HG03095 (cell line): ENCODE measurements at regions not wholly inside any gene's neighbourhood (a gene's known extent, or its start where the extent isn't known, plus 50 kb on each side); places are given as distances from the start of the nearest gene placed in this dataset.

Experiments
- ATAC-seq: cut with Tn5 transposase; IDR thresholded peaks from one replicate; pipeline ENCODE4 v1.9.1; 2021; ENCODE audit warnings: moderate library complexity; ENCODE audit not compliant: unreplicated experiment

- ATAC-seq: no peak
These were observed 210.1 kb upstream of the TNRC6C start for GRCh38 chr17:77748436-77748835.

GRCh38 chr17:77749321-77749751 is 209.2 kb upstream of the TNRC6C start:
- ATAC-seq: no peak

DNA sequence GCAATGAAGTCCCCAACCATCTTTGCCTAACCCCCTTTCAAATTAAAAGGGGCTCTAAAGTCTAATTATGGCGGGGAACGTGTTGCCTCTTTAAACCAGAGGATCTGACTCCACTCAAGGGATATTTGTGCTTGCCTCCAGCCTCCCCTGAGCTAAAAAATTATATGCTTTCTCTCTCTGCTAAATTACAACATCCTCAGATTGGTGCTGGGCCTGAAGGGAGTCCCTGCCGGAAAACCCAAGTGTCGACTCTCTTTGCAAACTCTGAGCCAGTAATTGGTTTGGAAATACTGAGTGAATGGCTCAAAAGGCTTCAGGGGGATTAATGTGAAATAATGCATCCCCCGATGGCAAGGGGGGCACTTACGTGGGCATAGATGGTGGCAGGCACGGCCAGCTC is 208.5 kb upstream of the TNRC6C start:
- no peak for ATAC-seq

DNA sequence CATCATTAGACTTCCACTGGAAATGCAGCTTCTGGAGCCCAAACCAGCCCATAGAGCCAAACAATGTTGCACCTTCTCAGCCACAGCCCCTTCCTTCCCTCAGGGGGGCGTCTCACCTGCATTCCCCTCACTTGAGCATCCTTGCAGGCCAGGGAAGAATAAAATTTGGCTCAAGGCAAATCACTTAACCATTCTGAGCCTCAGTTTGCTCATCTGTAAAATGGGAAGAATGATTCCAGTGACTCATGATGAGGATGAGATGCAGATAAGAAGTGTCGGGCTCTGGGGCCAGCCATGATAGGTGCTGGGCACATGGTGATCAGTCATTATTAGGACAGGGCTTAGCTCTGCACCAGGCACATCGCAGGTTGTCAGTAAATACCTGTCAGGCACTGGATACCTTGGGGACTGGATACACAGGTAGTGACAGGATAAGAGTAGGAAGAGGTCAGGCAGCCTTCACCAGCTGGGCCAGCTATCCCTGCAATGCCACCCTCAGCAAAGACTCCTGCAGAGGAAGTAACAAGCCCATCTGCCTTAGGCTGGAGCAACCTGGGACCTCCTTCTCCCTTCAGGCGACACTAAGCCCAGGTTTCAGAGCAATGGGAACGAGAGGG is 208.0 kb upstream of the TNRC6C start:
- no peak for ATAC-seq

- ATAC-seq: no peak
These were observed 205.3 kb upstream of the TNRC6C start for GRCh38 chr17:77753246-77753645.

DNA sequence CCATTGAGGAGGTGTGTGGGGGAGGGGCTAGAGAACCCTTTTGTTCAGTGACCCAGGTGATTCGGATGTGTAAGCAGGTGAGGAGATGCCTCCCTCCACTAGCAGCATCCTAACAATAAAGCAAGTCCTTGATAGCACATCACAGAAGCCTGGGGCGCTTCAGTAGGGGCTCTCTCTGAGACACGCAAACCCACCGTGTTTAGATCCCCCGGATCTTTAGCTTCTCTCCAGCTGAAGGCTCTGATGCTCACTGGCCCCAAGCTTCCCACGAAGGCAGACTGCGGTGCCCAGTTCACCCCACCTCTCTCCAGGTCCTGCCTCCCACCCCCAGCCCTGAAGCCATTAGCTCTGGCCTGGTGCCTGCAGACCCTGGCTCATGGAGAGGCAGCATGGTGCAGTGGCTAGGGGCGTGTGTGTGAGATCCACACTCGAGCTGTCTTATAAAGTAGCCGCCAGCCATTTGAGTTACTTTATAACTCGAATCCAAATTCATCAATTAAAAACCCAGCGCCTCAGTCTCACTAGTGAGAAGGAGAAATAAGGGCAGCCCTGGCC is 204.7 kb upstream of the TNRC6C start:
- ATAC-seq: no peak

DNA sequence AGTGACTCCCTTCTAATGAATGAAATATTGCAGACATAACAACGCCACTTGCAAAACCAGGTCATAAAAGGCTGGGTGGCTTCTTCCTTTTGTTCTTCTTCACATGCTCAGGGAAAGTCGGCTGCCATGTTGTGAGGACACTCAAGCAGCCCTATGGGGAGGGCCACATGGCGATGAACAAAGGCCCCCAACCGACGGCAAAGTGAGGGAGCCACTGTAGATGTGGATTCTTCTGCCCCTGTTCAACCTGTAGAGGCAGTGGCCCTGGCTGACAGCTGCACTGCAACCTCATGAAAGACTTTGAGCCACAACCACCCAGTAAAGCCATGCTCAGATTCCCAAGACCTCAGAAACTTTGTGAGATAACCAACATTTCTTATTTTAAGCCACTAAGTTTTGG is 203.5 kb upstream of the TNRC6C start:
- ATAC-seq: no peak

DNA sequence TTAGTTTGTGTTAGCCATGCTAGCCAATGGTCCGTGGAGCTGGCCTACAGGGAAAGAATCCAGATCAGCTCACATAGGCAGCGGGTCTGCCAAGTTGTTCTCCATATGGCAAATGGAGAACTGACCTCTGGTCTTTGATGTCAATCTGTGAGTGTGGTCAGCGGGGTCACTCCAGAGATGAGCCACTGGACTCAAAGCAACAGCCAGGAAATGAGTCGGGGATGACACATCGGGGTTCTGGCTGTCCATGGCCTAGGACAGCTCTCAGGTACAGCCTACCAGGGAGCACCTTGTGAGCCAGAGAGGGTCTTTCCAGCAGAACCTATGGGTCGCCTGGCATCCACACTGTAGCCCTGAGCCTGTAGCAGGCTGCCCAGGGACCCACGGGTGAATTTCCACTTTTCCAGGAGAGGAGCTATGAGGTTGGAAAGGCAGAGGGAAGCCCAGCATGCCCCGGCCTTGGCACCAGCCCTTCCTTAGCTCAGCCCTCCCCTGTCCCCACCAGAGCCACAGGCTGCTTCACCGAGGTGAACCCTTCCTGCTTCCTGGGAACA is 203.0 kb upstream of the TNRC6C start:
- ATAC-seq: no peak

- no peak for ATAC-seq
These were observed 202.5 kb upstream of the TNRC6C start for GRCh38 chr17:77756028-77756427.

DNA sequence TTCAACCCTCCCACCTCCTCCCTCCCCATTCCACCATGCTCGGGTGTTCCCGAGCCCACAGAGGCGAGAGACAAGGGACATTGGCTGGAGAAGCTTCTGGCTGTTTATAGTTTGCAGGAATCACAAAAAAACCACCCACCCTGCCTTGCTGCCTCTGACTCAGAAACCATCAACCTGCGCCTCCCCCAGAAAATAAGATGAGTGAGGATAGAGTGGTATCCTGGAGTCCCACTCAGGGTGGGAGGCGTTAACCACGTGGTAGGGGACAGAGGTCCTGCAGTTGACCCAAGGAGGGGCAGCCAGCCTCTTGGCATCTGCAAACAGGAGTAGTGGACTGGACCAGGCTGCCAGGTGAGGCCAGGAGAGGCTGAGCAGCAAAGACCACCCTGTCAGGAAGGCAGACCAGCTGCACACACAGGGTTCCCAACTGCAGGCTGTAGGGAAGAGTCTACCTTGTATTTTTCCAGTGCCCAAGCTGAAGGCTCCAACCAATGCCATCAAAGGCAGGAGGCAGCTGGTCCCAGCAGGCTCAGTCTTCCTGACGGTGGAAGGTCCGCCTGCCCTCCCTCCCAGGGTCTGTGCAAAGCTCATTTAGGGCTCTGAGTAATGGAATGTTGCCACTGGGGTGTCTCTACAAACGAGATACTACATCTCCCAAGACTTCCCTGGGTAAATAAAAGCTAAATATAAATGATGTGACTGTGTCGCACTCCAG is 201.5 kb upstream of the TNRC6C start:
- no peak for ATAC-seq

DNA sequence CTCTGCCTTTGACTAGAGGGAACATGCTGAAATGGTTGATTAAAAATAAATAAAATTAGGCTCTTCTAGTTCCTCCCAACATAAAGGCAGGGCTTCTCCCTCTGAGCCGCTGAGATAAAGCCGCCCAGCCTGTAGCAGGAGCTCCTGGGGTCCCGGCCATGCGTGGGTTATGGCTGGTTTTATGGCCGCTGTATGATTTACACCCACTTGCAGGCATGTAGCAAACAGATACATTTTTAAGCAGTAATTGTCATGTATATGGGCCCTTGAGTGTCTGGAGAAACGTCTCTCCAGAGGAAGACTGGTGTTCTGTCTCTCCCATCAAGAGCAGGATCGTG is 201.0 kb upstream of the TNRC6C start:
- ATAC-seq: no peak

DNA sequence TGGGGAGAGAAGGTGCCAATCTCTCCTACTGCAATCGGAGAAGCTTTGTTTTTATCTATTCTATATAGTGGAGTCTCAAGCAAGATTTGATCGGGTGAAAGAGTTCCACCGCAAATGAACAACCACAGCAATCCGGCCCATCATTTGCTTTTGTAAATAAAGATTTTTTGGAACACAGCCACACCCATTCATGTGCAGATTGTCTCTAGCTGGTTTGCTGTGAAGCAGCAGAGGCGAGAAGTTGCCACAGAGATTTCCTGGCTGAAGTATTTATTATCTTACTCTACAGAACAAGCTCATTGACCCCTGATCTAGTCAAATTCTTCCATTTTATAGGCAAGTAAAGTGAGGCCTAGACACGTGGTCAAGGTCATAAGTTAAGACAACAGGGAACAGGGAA is 195.5 kb upstream of the TNRC6C start:
- no peak for ATAC-seq

- no peak for ATAC-seq
These were observed 194.9 kb upstream of the TNRC6C start for GRCh38 chr17:77763575-77763974.

DNA sequence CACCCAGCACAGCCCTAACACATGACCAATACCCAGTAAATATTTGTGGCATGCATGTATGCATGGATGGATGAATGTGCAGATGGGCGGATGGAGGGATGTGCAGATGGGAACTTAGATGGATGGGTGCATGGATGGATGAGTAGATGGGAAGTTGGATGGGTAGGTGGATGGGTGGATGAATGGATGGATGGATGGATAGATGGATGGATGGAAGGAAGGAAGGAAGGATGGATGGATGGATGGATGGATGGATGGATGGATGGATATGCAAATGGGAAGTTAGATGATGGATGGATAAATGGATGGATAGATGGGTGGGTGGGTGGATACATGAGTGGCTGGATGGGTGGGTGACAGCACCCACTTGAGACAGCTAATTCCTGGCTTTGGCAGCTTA is 193.2 kb upstream of the TNRC6C start:
- no peak for ATAC-seq

- no peak for ATAC-seq
These were observed 191.4 kb upstream of the TNRC6C start for GRCh38 chr17:77767148-77767547.

DNA sequence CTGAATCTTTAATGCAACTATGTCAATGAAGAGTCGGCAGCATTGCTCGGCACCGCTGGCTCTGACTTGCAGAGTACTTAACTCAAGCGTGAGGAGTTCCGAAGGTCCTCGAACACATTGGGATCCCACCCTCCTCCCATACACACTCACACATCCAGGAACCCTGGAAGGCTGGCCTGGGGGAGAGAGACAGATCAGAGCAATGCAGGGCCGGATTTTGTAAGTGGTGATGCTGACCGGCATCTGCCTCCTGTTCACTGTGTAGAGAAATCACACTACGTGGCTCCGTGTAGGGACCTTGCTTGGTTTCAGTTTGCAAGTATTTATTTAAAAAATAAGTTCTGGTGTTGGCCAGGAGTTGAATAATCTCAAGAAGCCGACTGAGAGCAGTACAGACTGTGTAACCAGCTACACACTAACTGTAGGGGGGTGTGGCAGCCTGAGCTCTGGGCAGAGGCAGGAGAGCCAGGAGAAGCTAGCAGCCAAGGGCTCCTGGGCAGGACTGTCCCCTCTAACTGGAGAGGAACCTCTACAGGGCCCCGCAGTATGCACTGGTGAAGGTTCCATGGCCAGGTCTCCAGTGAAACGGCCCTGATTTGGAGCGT is 190.2 kb upstream of the TNRC6C start:
- ATAC-seq: no peak

GRCh38 chr17:77769215-77769614 is 189.3 kb upstream of the TNRC6C start:
- ATAC-seq: no peak

- no peak for ATAC-seq
These were observed 188.7 kb upstream of the TNRC6C start for GRCh38 chr17:77769762-77770161.

GRCh38 chr17:77770331-77771105 is 188.0 kb upstream of the TNRC6C start:
- no peak for ATAC-seq

DNA sequence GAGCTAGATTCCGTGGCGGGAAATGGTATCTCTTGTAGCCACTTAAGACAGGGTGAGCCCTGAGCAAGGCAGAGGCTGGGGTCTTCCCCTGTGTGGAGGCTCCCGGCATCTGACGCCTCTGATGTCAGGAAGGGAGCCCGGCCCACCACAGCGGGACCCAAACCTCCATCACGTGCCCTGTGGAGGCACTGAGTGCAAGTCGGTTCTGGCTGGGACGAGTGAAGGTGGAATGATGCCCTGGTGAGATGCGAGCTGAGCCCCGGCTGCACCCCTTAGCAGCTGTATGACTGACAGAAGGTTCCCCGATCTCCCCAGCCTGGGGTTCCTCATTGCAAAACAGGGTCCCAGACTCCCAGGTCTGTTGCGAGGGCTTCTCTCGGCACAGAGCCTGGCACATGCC is 187.4 kb upstream of the TNRC6C start:
- ATAC-seq: no peak

DNA sequence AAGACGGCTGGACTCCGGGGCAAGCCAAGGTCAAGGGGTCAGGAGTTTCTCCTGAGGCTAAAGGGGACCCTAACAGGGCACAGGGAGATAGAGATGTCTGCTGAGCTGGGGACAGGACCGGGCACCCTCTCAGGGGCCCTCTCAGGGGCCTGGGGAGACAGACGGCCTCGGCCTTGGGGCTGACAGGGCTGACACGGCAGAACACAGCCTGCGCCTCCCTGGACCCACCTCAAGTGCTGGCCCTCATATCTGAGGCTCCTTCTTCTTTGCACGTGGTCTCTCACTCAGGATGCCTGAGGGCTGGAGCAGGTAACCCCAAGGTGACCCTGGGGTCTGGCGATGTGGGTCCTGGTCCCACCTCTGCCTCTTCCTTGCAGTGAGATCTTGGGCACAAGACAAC is 186.9 kb upstream of the TNRC6C start:
- ATAC-seq: no peak
